ENCODE measurements at regions not wholly inside any gene's neighbourhood (a gene's known extent, or its start where the extent isn't known, plus 50 kb on each side); places are given as distances from the start of the nearest gene placed in this dataset.

- TF ChIP-seq POLR2A (IDR thresholded peaks at IDR 0.05): no peak
- no peak for TF ChIP-seq CTCF (IDR thresholded peaks at IDR 0.05)
These were observed 334.1 kb upstream of the RAB6C start for GRCh38 chr2:129645335-129645734.

Data from Peyer's patch (tissue), 4 donors.